ENCODE measurements at regions not wholly inside any gene's neighbourhood (a gene's known extent, or its start where the extent isn't known, plus 50 kb on each side); places are given as distances from the start of the nearest gene placed in this dataset.
A peak's percentile ranks its signal among the peaks of the same experiment; 100 is the strongest.

DNA sequence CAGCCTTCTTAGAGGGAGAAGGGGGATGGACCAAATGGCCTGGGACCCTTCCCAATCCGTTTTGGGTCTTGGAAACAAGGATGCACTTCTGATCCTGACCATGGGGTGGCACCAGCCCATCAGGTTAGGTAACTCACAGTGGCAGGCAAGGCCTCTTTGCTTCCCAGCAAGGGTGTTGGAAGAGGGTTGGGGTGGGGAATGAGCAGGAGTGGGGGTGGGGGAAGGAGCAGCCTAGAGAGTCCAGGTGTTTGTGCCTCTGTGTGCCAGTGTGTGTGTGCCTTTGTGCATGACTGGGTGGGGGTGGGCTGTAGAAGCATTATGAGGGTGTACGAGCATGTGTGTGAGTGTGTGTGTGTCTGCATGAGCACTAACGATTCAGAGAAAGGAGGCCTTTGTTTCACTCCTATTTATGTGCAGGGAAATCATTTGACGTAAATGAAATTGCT is 213.1 kb downstream of the INSC start:
- TF ChIP-seq, protein P1, sequence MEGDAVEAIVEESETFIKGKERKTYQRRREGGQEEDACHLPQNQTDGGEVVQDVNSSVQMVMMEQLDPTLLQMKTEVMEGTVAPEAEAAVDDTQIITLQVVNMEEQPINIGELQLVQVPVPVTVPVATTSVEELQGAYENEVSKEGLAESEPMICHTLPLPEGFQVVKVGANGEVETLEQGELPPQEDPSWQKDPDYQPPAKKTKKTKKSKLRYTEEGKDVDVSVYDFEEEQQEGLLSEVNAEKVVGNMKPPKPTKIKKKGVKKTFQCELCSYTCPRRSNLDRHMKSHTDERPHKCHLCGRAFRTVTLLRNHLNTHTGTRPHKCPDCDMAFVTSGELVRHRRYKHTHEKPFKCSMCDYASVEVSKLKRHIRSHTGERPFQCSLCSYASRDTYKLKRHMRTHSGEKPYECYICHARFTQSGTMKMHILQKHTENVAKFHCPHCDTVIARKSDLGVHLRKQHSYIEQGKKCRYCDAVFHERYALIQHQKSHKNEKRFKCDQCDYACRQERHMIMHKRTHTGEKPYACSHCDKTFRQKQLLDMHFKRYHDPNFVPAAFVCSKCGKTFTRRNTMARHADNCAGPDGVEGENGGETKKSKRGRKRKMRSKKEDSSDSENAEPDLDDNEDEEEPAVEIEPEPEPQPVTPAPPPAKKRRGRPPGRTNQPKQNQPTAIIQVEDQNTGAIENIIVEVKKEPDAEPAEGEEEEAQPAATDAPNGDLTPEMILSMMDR (IDR thresholded peaks at IDR 0.05; ENCODE audit: insufficient read depth, low read depth, low read length): peak; percentile 82
- peak; percentile 66 for DNase-seq (ENCODE audit: low read depth)
- no peak overlapping the region for H3K4me3 ChIP-seq (ENCODE audit: low read depth, low read length)

DNA sequence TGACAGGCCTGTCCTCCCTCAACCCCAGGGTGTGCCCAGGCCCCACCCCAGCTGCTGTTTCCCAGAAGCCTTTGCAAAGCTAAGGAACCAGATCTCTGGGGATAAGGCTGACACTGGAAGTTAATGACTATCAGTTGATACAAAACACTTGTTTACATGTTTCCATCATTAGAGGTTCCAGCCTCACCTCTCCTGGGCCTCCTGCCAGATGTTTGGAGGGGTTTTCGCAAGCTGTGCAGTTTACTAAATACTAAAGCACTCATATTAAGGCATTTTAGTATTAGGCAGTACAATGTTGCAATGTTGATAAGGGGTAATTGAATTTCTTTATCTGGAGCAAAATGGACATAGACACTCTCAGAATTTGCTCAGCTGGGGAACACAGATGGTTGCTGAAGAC is 218.7 kb downstream of the INSC start:
- TF ChIP-seq, protein P1 (IDR thresholded peaks at IDR 0.05; ENCODE audit: insufficient read depth, low read depth, low read length): no peak
- no peak overlapping the region for H3K4me3 ChIP-seq (ENCODE audit: low read depth, low read length)
- DNase-seq (ENCODE audit: low read depth): peak; percentile 8

DNA sequence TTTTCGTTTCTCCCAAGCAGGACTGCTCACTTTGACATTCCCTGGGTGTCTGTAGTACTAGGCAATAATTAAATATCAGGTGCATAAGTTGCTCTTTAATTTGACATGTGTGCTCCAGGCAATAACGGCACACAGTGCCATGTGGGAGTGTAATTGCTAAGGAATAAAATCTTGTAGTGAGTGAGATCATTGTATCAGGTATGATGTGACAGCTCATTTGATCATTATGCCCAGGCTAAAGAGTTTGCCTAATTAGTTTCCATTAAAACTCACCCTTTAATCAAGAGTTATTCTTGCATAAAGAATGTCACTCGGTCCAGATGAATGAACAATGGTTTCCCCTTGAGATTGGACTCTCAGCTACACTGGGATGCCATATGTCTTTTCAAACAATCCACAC is 220.0 kb downstream of the INSC start:
- no peak for DNase-seq (ENCODE audit: low read depth)
- TF ChIP-seq, protein P1 (IDR thresholded peaks at IDR 0.05; ENCODE audit: insufficient read depth, low read depth, low read length): no peak
- H3K4me3 ChIP-seq (ENCODE audit: low read depth, low read length): no peak overlapping the region

DNA sequence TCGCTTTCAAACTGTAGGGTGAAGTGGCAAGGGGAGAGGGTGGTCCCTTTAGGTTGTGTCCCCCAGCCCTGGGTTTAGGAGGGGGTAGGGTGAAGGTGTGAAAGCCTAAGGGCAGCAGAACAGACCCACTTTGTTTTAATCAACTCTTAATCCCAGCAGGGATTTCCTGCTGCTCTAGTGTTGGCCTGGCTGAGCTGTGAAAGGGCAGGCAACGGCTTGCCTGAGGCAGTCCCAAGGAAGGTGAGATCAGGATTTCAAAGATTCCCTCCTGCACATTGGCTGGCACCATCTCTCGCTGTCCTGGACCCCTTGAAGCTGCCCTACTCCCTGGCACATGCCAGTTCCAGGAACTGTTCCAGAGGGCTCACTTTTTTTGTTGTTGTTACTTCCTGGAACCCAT is 221.3 kb downstream of the INSC start:
- DNase-seq (ENCODE audit: low read depth): no peak
- TF ChIP-seq, protein P1 (IDR thresholded peaks at IDR 0.05; ENCODE audit: insufficient read depth, low read depth, low read length): no peak
- H3K4me3 ChIP-seq (ENCODE audit: low read depth, low read length): no peak overlapping the region

DNA sequence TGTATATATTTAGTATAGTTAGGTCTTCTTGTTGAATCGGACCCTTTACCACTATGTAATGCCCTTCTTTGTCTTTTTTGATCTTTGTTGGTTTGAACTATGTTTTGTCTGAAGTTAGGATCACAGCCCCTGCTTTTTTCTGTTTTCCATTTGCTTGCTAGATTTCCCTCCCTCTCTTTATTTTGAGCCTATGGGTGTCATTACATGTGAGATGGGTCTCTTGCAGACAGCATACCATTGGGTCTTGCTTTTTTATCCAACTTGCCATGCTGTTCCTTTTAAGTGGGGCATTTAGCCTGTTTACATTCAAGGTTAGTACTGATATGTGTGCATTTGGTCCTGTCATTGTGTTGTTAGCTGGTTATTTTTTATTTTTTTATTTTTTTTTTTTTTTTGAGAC is 224.6 kb downstream of the INSC start:
- DNase-seq (ENCODE audit: low read depth): no peak
- H3K4me3 ChIP-seq (ENCODE audit: low read depth, low read length): no peak overlapping the region
- TF ChIP-seq, protein P1 (IDR thresholded peaks at IDR 0.05; ENCODE audit: insufficient read depth, low read depth, low read length): no peak

DNA sequence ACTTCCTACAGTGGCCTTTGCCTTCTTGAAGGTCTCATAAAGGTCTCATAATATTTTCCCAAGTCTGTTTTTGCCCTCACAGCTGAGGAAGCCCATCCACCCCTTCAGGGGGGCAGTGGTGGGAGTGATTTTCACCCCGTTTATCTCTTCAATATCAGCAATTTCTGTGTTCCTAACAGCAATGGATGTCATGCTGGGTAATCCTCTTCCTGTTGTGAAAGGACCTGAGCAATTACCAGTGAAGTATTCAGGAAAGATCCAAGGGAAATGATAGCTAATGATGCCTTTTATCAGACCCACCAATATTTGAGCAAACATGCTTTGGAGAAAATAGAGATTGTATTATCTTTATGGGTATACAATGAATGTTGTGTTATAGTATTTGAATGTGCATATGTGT is 226.9 kb downstream of the INSC start:
- TF ChIP-seq, protein P1 (IDR thresholded peaks at IDR 0.05; ENCODE audit: insufficient read depth, low read depth, low read length): no peak

DNA sequence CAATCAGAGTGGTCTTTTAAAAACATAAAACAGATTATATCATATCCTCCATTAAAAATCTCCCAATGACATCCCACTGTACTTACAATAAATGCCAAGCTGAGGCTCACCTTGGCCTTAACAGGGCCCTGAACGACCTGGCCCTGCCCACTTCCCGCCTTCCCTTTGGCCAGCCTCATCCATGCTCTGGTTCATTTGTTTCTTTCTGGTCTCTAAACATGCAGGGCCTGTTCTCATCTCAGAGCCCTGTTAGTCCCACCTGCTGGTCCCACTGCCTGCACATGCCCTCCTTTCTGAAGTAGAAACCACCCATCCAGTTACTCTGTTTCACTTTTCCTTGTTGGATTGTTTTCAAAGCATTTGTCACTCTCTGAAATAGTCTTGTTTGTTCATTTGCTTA is 227.4 kb downstream of the INSC start:
- DNase-seq (ENCODE audit: low read depth): no peak
- TF ChIP-seq, protein P1 (IDR thresholded peaks at IDR 0.05; ENCODE audit: insufficient read depth, low read depth, low read length): no peak

More for the DNA sequence above, 226.9 kb downstream of the INSC start:
- no peak for DNase-seq (ENCODE audit: low read depth)
- no peak overlapping the region for H3K4me3 ChIP-seq (ENCODE audit: low read depth, low read length)

More for the DNA sequence above, 227.4 kb downstream of the INSC start:
- H3K4me3 ChIP-seq (ENCODE audit: low read depth, low read length): no peak overlapping the region
